WI38 (cell line): ENCODE measurements at regions not wholly inside any gene's neighbourhood (a gene's known extent, or its start where the extent isn't known, plus 50 kb on each side); places are given as distances from the start of the nearest gene placed in this dataset.
"Not testable (repeated sequence)": the region's sequence is repeated elsewhere in the genome, so short reads cannot be mapped to it uniquely, and the experiment has no call there.

ENCODE experiments used
- H3K4me3 ChIP-seq: 2 replicates; pipeline ENCODE4 v1.5.1; 2011; ENCODE audit warnings: low read depth, mild to moderate bottlenecking, control low read depth, low read length
- TF ChIP-seq, protein P1 (sequence below): IDR thresholded peaks from 2 replicates; pipeline ENCODE4 v1.5.1; 2012; ENCODE audit warnings: low read depth, mild to moderate bottlenecking, control low read depth, low read length

DNA sequence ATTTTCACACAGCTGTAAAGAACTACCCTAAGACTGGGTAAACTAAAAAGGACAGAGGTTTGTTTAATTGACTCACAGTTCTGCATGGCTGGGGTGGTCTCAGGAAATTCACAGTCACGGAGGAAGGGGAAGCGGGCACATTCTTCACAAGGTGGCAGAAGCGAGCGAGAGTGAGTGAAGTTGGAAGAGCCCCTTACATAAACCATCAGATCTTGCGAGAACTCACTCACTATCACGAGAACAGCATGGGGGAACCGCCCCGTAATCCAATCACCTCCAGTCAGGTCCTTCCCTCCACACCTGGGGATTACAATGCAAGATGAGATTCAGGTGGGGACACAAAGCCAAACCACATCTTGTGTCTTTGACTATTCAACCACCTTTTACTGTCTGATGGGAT, 700.5 kb downstream of the TENT5A start:
- TF ChIP-seq, protein P1, sequence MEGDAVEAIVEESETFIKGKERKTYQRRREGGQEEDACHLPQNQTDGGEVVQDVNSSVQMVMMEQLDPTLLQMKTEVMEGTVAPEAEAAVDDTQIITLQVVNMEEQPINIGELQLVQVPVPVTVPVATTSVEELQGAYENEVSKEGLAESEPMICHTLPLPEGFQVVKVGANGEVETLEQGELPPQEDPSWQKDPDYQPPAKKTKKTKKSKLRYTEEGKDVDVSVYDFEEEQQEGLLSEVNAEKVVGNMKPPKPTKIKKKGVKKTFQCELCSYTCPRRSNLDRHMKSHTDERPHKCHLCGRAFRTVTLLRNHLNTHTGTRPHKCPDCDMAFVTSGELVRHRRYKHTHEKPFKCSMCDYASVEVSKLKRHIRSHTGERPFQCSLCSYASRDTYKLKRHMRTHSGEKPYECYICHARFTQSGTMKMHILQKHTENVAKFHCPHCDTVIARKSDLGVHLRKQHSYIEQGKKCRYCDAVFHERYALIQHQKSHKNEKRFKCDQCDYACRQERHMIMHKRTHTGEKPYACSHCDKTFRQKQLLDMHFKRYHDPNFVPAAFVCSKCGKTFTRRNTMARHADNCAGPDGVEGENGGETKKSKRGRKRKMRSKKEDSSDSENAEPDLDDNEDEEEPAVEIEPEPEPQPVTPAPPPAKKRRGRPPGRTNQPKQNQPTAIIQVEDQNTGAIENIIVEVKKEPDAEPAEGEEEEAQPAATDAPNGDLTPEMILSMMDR: no peak
- H3K4me3 ChIP-seq: no peak overlapping the region

- no peak overlapping the region for H3K4me3 ChIP-seq
- TF ChIP-seq, protein P1: no peak
Measured at GRCh38 chr6:81049425-81050042, 702.9 kb downstream of the TENT5A start.

DNA sequence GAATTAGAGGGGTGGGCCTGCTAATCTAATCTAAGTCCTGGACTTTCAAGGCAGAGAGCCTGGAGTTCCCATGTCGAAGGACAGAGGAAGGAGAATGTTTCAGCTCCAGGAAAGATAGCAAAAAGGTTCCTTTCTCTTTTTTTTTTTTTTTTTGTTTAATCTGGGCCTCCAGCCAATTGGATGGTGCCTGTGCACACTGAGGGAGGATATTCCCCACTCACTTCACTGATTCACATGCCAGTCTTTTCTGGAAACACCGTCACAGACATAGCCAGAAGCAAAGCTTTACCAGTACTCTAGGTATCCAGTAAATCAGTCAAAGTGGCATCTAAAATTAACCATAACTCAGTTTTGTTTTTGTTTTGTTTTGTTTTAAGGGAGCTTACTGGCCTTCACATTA, 721.1 kb downstream of the TENT5A start:
- H3K4me3 ChIP-seq: no peak overlapping the region
- TF ChIP-seq, protein P1: no peak

DNA sequence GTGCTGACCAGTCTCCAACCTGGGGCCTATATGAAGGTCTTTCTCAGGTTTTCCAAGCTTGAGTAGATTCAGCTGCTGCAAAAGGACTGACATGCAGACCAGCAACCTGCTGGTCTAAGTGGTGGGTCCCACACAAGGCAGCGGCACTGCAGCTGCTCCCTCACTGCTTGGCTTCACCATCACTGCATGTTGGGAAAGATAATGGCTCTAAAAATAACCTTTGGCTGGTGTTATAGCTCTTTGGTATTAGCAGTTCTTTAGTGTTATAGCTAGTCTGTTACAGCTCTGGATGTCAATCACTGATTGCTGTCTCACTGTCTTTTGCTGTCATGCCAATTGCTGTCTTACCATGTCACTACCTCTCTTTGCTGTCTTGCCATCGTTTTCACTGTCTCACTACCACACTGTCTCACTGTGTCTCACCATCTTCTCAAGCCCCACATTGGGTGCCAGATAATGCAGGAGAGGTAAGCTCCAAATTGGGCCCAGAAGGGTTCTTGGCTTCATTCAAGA, 726.4 kb downstream of the TENT5A start:
- TF ChIP-seq, protein P1: no peak

DNA sequence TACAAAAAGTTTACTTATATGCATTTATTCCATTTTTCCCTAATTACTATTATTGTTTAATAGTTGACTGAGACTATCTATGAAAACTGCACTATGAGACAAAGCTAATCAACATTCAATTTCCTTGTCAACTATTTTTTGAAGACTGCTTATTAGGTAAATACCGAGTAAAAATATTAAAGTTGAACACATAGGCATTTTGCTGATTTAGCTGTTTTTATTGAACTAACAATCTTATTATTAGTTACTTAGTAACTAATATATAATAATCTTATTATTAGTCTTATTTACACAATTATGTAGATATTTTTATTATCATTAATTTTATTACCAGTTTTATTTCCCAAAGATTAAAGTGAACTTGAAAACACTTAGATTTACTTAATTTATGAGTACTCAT, 728.8 kb downstream of the TENT5A start:
- H3K4me3 ChIP-seq: no peak overlapping the region
- TF ChIP-seq, protein P1: no peak

More for the DNA sequence above, 726.4 kb downstream of the TENT5A start:
- H3K4me3 ChIP-seq: no peak overlapping the region

DNA sequence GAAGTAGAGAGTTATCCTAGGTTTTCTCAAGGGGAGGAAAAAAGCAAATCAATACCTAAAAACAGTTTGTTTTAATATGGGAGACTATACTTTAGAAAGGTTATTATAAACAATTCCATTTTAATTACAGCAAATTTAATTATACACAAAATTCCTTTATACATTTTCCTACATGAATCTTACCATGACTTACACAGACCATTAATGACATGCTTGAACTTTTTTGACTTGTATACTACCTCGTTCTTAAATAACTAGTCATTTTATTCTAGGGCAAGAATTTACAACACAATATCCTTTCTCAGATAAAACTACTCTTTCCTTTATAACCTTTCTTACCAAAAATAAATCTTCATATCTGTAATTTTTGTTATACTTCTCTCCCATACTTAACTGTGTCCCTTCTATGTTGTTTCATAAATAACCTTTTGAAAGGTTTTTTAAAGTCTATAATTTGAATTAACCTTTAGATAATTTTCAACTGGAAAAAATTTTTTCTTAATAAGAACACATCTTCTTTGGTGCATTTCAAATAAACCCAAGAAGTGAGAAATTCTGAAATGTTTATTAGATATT, 729.4 kb downstream of the TENT5A start:
- no peak overlapping the region for H3K4me3 ChIP-seq
- TF ChIP-seq, protein P1: no peak

- not testable (repeated sequence) for H3K4me3 ChIP-seq
Measured at GRCh38 chr6:81017586-81017985, 734.9 kb downstream of the TENT5A start.
